ENCODE measurements at regions not wholly inside any gene's neighbourhood (a gene's known extent, or its start where the extent isn't known, plus 50 kb on each side); places are given as distances from the start of the nearest gene placed in this dataset.

DNA sequence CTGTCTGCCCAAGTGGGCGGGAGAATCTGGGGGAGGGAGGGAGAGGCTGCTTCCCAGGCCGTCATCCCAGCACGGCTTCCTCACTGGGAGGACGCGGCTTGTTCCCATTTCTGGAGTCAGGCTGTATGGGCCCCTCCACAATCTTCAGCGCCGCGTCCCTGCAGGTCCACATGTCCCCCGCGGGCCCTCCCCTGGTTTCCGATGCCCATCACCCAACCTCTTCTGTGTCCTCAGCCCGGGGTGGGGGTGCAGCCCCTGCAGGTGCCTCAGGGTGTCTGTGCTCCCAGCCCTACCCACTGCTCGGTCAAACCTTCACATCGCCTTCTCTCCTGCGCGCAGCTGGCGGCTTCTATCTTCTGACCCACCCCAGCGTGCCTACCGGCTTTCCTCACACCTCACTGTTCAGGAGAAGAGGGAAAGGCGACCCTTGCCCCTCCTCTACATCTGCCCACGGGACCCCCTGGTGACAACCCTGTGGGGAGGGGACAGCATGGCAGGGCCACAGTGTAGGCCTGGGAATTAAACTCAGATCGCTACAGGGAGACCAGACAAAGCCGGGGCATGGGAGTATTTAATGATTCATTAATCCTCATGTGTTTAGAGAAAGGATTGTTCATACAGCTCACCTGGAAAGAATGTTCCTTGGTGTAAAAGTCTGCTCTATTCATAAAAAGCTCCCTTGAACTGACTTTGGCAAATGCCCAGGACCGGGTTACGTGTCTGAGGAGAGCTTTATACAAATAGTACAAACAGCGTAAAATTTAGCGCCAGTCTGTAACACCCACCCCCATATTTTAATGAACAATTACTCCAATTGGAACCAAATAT lies 145.1 kb downstream of the IRX1 start:
- ATAC-seq (replicated peaks in 6 of 8) = peak in 1 of 8 experiments; percentile 47
- Histone ChIP-seq H3K4me3 (no peak overlapping the region), H3K27ac (no peak overlapping the region), H3K4me1 (replicated peaks in 1 of 2) (peaks cover 0 to 14% of the 10 kb centered on the region in 2 donors)
- 37 to 100% (median 86%) methylated on average over 2 to 6 of the region's 27 CpGs; no CpG with 5 or more reads in 3 of the 10 experiments for WGBS, 10 experiments
- in situ Hi-C loops (cut with MboI; ENCODE audit: low pct_unique_long_range_greater_than_20kb in 2 of 9, low sequenced_read_pairs in 9 of 9, unreplicated experiment in 9 of 9) = no loop called here

DNA sequence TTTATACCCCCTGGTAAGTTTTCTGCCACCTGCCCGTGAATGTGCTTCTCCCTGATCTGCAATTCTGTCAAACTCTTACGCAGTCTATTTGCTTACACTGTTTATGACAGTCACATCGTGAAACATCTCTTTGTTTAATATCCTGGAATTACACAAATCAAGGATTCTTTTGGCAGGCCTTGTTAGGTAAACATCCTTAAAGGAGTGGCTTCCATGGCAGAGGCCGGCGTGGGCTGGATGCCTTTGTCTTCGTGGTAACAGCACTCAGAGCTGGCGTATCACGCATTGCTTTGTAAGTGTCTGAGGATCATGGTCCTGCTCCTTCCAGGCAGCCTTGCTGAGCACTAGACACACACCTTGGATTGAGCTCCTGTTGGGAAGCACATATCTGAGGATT lies 145.7 kb downstream of the IRX1 start:
- WGBS, 10 experiments = 36 to 100% (median 56%) methylated on average over 1 to 8 of the region's 8 CpGs; no CpG with 5 or more reads in 3 of the 10 experiments
- Histone ChIP-seq H3K4me3 (no peak overlapping the region), H3K27ac (no peak overlapping the region), H3K4me1 (replicated peaks in 1 of 2) (peaks cover 0 to 14% of the 10 kb centered on the region in 2 donors)
- in situ Hi-C loops (cut with MboI; ENCODE audit: low pct_unique_long_range_greater_than_20kb in 2 of 9, low sequenced_read_pairs in 9 of 9, unreplicated experiment in 9 of 9) = no loop called here
- ATAC-seq (replicated peaks in 6 of 8) = peak in 2 of 8 experiments; percentile 19 to 80

DNA sequence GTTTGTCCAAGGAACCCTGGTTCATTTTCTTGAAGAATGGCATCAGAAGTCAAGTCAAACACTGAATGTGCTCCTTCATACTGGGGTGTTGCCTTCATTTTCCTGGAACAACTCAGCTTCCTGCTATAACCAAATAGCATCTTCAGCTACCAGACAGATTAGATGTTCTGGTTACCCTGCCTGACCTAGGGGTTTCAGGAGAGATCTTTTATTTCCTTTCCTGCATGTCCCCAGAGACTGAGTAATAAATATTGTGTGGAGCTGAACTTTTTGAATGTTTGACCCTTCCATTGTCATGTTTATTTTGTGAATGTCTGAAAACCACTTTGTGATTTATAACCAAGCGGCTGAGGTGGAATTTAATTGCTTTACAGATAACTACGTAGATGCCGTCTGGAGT lies 147.1 kb downstream of the IRX1 start:
- in situ Hi-C loops (cut with MboI; ENCODE audit: low pct_unique_long_range_greater_than_20kb in 2 of 9, low sequenced_read_pairs in 9 of 9, unreplicated experiment in 9 of 9) = no loop called here
- ATAC-seq (replicated peaks in 6 of 8) = peak in 2 of 8 experiments; percentile 73 to 80
- no peak overlapping the region for H3K27ac ChIP-seq
- H3K4me1 ChIP-seq (replicated peaks in 1 of 2) = peaks cover 0 to 14% of the 10 kb centered on the region in 2 donors
- 3 to 90% (median 50%) methylated on average over 1 to 3 of the region's 3 CpGs; no CpG with 5 or more reads in 3 of the 10 experiments for WGBS, 10 experiments
- H3K4me3 ChIP-seq = no peak overlapping the region

DNA sequence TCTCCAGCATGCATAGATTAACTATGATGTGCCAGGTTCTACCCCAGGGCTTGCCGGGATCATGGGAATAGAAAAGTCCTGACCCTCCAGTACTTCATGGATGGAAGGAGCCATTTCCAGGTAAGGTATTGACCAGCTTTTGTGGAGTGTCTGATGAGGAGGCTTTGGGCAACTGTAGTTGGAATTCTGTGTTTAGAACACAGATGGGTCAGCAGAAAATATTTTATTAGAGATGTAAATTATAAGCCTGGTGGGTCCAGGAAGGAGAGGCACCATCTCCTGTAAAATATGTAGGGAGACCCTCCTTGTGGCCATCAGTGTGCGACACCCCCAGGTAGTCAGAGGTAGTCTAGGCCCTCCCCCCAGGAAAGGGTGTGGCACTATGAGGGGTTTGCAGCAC lies 156.2 kb downstream of the IRX1 start:
- in situ Hi-C loops (cut with MboI; ENCODE audit: low pct_unique_long_range_greater_than_20kb in 2 of 9, low sequenced_read_pairs in 9 of 9, unreplicated experiment in 9 of 9) = no loop called here
- no peaks in the 10 kb centered on the region for H3K4me1 ChIP-seq (replicated peaks in 1 of 2)
- no peak overlapping the region for H3K27ac ChIP-seq
- no peak overlapping the region for H3K4me3 ChIP-seq
- ATAC-seq (replicated peaks in 6 of 8) = no peak
- 54 to 100% (median 88%) methylated on average over 1 to 2 of the region's 2 CpGs; no CpG with 5 or more reads in 1 of the 10 experiments for WGBS, 10 experiments

DNA sequence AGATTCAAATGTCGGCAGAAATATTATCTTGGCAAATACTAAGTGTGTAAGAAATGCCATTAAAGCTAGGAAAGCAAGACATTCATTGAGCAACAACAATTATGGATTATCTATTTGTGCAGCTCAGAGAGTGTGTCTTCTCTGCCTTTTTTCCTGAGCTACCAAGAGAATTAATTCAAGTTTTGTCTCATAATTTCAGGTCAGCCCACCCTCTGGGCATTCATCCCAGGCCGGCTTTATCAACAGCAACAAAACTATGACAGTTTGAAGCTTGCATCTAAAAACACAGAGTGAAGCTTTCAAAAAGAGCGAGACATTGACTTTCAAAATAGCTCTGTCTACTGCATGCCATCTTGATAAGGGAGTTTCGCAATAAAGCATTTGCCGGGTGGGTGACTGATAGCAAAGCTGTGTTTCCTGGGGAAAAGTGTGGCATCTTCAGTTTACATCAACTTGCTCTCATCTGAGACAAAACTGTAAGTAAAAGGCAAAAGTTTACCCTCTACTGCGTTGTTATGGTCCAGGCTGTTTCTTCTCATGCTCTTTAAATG lies 182.4 kb downstream of the IRX1 start:
- no peak for ATAC-seq (replicated peaks in 6 of 8)
- 4 to 100% (median 70%) methylated on average over 1 to 6 of the region's 6 CpGs; no CpG with 5 or more reads in 2 of the 10 experiments for WGBS, 10 experiments
- Histone ChIP-seq H3K4me1 (replicated peaks in 1 of 2) (peaks cover 0 to 12% of the 10 kb centered on the region in 2 donors), H3K4me3 (no peak overlapping the region), H3K27ac (no peak overlapping the region)
- in situ Hi-C loops (cut with MboI; ENCODE audit: low pct_unique_long_range_greater_than_20kb in 2 of 9, low sequenced_read_pairs in 9 of 9, unreplicated experiment in 9 of 9) = no loop called here

DNA sequence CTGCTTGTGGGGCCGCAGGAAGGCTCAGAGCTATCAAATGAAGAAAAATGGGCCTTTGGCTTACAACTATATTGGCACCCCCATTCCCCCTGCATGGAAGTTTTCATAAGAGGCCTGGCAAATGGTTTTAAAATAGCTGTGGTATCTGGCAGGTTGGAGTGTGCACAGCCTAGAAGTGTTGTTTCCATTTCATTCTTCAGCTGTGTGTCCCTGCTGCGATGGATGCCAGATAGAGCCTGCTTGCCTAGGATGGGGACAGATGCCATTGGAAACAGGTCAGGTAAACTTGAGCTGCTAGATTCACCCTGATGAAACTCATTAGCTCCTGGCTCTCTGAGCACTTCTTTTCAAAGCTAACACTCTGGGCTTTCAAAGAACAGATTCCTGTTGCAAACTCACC lies 183.3 kb downstream of the IRX1 start:
- H3K4me3 ChIP-seq = no peak overlapping the region
- in situ Hi-C loops (cut with MboI; ENCODE audit: low pct_unique_long_range_greater_than_20kb in 2 of 9, low sequenced_read_pairs in 9 of 9, unreplicated experiment in 9 of 9) = no loop called here
- no peak overlapping the region for H3K27ac ChIP-seq
- peaks cover 0 to 12% of the 10 kb centered on the region in 2 donors for H3K4me1 ChIP-seq (replicated peaks in 1 of 2)
- WGBS, 10 experiments = 33 to 90% (median 85%) methylated on average over 1 to 2 of the region's 2 CpGs; no CpG with 5 or more reads in 5 of the 10 experiments
- ATAC-seq (replicated peaks in 6 of 8) = no peak

DNA sequence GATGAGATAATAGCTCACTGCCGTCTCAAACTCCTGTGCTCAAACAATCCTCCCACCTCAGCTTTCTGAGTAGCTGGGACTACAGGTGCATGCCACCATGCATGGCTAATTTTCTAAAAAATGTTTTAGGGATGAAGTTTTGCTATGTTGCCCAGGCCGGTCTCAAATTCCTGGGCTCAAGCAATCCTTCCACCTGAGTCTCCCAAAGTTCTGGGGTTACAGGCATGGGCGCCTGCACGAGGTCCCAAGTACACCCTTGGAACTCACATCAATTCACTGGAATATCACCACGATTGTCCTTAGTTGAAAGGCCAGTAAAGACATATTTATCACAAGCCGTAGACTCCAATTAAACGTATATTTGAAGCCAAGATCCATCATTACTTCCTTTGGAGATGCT lies 184.6 kb downstream of the IRX1 start:
- H3K4me1 ChIP-seq (replicated peaks in 1 of 2) = peaks cover 0 to 12% of the 10 kb centered on the region in 2 donors
- H3K27ac ChIP-seq = no peak overlapping the region
- H3K4me3 ChIP-seq = no peak overlapping the region
- no peak for ATAC-seq (replicated peaks in 6 of 8)
- 14 to 96% (median 41%) methylated on average over 1 to 7 of the region's 7 CpGs; no CpG with 5 or more reads in 1 of the 10 experiments for WGBS, 10 experiments
- in situ Hi-C loops (cut with MboI; ENCODE audit: low pct_unique_long_range_greater_than_20kb in 2 of 9, low sequenced_read_pairs in 9 of 9, unreplicated experiment in 9 of 9) = no loop called here

DNA sequence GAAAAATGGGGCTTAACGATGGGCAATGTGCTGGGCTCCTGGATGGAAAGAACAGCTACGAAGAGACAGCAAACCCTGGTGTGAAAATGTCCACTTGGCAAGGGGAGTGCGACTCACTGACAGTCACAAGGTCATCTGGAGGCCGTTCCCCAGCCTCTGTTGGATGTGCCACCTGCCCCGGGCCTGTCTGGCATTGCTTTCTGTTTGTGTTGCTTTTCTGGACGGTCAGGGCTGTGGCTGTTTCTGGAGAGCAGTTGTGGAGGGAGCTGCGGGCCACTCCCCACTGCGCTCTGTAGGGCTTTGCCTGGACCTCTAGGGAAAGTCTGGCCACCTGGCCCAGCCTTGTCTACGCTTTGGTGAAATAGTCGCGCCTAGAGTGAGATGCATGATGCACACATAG lies 185.3 kb downstream of the IRX1 start:
- in situ Hi-C loops (cut with MboI; ENCODE audit: low pct_unique_long_range_greater_than_20kb in 2 of 9, low sequenced_read_pairs in 9 of 9, unreplicated experiment in 9 of 9) = no loop called here
- H3K4me3 ChIP-seq = no peak overlapping the region
- WGBS, 10 experiments = 0 to 100% (median 66%) methylated on average over 1 to 4 of the region's 11 CpGs; no CpG with 5 or more reads in 2 of the 10 experiments
- H3K4me1 ChIP-seq (replicated peaks in 1 of 2) = peaks cover 0 to 12% of the 10 kb centered on the region in 2 donors
- no peak overlapping the region for H3K27ac ChIP-seq
- no peak for ATAC-seq (replicated peaks in 6 of 8)

DNA sequence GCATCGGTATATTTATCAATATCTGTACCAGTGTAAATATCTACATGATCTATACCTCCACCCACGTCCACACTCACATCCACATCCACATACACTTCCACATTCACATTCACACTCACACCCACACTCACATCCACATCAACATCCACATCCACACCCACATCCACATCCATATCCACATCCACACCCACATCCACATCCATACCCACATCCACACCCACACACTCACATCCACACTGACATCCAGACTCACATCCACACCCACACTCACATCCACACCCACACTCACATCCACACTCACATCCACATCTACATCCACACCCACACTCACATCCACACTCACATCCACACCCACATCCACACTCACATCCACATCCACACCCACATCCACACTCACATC lies 189.2 kb downstream of the IRX1 start:
- in situ Hi-C loops (cut with MboI; ENCODE audit: low pct_unique_long_range_greater_than_20kb in 2 of 9, low sequenced_read_pairs in 9 of 9, unreplicated experiment in 9 of 9) = no loop called here
- 0 to 100% (median 83%) methylated on average over 1 to 2 of the region's 2 CpGs; no CpG with 5 or more reads in 1 of the 10 experiments for WGBS, 10 experiments

DNA sequence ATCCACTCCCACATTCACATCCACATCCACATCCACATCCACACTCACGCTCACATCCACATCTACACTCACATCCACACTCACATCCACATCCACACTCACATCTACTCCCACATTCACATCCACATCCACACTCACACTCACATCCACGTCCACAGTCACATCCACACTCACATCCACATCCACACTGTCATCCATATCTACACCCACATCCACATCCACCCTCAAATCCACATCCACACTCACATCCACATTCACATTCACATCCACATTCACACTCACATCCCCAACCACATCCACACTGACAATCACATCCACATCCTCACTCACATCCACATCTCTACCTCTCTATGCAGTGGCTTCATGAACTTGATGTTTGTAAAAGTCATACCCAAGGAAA lies 190.5 kb downstream of the IRX1 start:
- ATAC-seq (replicated peaks in 6 of 8) = no peak
- whole genome bisulfite sequencing, 10 experiments = 20 to 100% (median 100%) methylated on average over 1 to 2 of the region's 2 CpGs; no CpG with 5 or more reads in 3 of the 10 experiments
- in situ Hi-C loops (cut with MboI; ENCODE audit: low pct_unique_long_range_greater_than_20kb in 2 of 9, low sequenced_read_pairs in 9 of 9, unreplicated experiment in 9 of 9) = no loop called here
- Histone ChIP-seq H3K4me1 (replicated peaks in 1 of 2) (peaks cover 0 to 23% of the 10 kb centered on the region in 2 donors), H3K27ac (no peak overlapping the region), H3K4me3 (no peak overlapping the region)

More for the DNA sequence above, 189.2 kb downstream of the IRX1 start:
- H3K27ac ChIP-seq = no peak overlapping the region
- ATAC-seq (replicated peaks in 6 of 8) = no peak
- peaks cover 0 to 23% of the 10 kb centered on the region in 2 donors for H3K4me1 ChIP-seq (replicated peaks in 1 of 2)
- H3K4me3 ChIP-seq = no peak overlapping the region

DNA sequence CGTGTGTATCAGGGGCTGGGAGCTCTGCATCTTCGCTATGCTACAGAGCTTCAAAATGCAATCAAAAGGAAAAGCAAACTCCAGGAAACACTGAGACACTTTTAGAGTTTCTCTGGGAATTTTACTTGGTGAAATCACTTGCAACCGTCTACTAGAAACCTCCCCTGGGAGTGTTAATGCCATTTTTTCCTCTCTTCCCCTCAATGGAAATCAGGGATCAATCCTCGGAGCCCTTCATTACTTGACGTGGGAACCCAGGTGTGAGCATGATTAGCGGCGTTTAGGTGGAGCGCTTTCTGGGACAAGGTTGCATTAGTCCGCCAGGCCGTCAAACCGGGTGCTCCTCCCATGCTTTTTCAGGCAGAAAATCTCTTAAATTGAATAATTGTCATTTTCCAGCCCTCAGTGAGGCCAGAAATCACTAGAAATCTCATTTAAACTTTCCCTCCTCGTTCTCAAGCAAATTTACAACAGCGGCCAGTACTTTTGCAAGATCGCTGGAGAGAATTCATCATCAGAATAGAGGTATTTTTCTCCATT lies 191.3 kb downstream of the IRX1 start:
- Histone ChIP-seq H3K4me1 (replicated peaks in 1 of 2) (peaks cover 0 to 23% of the 10 kb centered on the region in 2 donors), H3K27ac (peak overlapping the region in 1 of 2 donors; percentile 1), H3K4me3 (peak overlapping the region in 1 of 5 donors; percentile 9)
- in situ Hi-C loops (cut with MboI; ENCODE audit: low pct_unique_long_range_greater_than_20kb in 2 of 9, low sequenced_read_pairs in 9 of 9, unreplicated experiment in 9 of 9) = no loop called here
- 10 to 68% (median 52%) methylated on average over 3 to 14 of the region's 14 CpGs; no CpG with 5 or more reads in 1 of the 10 experiments for WGBS, 10 experiments
- peak in 3 of 8 experiments; percentile 13 to 39 (median 29) for ATAC-seq (replicated peaks in 6 of 8)

DNA sequence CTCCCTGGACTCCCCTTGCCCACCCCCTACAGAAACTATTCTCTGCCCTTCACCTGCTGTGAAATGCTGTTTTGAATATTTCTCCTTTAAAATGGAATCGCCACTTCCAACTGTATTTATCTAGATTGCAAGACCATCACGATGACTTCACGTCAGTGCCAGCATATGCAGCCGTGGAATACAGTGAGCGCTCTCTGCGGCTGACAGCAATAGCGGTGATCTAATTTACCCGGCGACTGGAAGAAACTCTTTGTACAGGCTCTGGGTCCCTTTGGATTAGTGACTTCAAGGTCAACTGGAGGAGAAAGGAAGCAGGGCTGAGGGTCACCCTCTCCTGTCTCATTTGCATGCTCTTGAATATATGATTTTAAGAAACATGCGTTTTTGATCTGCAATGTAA lies 192.0 kb downstream of the IRX1 start:
- in situ Hi-C loops (cut with MboI; ENCODE audit: low pct_unique_long_range_greater_than_20kb in 2 of 9, low sequenced_read_pairs in 9 of 9, unreplicated experiment in 9 of 9) = no loop called here
- peak in 4 of 8 experiments; percentile 97 to 100 (median 99) for ATAC-seq (replicated peaks in 6 of 8)
- H3K4me1 ChIP-seq (replicated peaks in 1 of 2) = peaks cover 0 to 25% of the 10 kb centered on the region in 2 donors
- H3K27ac ChIP-seq = peak overlapping the region in 1 of 2 donors; percentile 1
- H3K4me3 ChIP-seq = peak overlapping the region in 3 of 5 donors; percentile 3 to 9 (median 6)
- 0 to 73% (median 30%) methylated on average over 1 to 7 of the region's 10 CpGs; no CpG with 5 or more reads in 3 of the 10 experiments for WGBS, 10 experiments

Measured in motor neuron (in vitro differentiated cells).